CD14-positive monocyte (primary cell): ENCODE measurements at regions not wholly inside any gene's neighbourhood (a gene's known extent, or its start where the extent isn't known, plus 50 kb on each side); places are given as distances from the start of the nearest gene placed in this dataset.
A peak's percentile ranks its signal among the peaks of the same experiment; 100 is the strongest.

Experiments
- DNase-seq, 3 donors: peaks; one replicate each; pipeline ENCODE4 v3.0.0-alpha.2; 2011 to 2022
- H2AFZ ChIP-seq: 2 replicates; pipeline ENCODE4 v1.6.0; 2012; ENCODE audit warnings: mild to moderate bottlenecking, low read depth, low read length, inconsistent platforms; ENCODE audit not compliant: insufficient read depth, poor library complexity, severe bottlenecking
- H3K27ac ChIP-seq, 2 donors: 1 replicate in 1 of 2; 2 replicates in 1 of 2; pipeline ENCODE4 v1.5.1; 2012 to 2013; ENCODE audit warnings: low read length in 2 of 2, control low read depth in 1 of 2, inconsistent platforms in 1 of 2, low read depth in 1 of 2, mild to moderate bottlenecking in 1 of 2
- H3K27me3 ChIP-seq, 2 donors: one replicate each; pipeline versions ENCODE4 v1.6.0 to v1.6.1; 2011 to 2013; ENCODE audit warnings: low read length in 2 of 2; ENCODE audit not compliant: control insufficient read depth in 2 of 2, insufficient read depth in 2 of 2
- H3K36me3 ChIP-seq, 2 donors: replicated peaks in 1 of 2; 1 replicate in 1 of 2; 2 replicates in 1 of 2; pipeline versions ENCODE4 v1.5.1 to v1.6.1; 2012 to 2013; ENCODE audit warnings: low read length in 2 of 2, control low read depth in 1 of 2, inconsistent platforms in 1 of 2, mild to moderate bottlenecking in 1 of 2; ENCODE audit not compliant: insufficient read depth in 2 of 2, control insufficient read depth in 1 of 2
- H3K4me1 ChIP-seq, 2 donors: 1 replicate in 1 of 2; 2 replicates in 1 of 2; pipeline versions ENCODE4 v1.5.1 to v1.6.1; 2012 to 2013; ENCODE audit warnings: low read length in 2 of 2, control low read depth in 1 of 2, inconsistent platforms in 1 of 2, mild to moderate bottlenecking in 1 of 2, moderate library complexity in 1 of 2; ENCODE audit not compliant: insufficient read depth in 2 of 2, control insufficient read depth in 1 of 2
- H3K4me2 ChIP-seq: replicated peaks from 2 replicates; pipeline ENCODE3; 2012; ENCODE audit warnings: low read length, moderate library complexity, mild to moderate bottlenecking; ENCODE audit not compliant: poor library complexity, severe bottlenecking; ENCODE audit errors: extremely low read depth
- H3K4me3 ChIP-seq, 3 experiments: fragments of 200-600 bp in 1 of 3; sonication (generic) in 1 of 3; replicated peaks in 1 of 3; 1 replicate in 2 of 3; 2 replicates in 1 of 3; pipeline ENCODE4 v1.5.1; 2011 to 2013; ENCODE audit warnings: low read length in 3 of 3, mild to moderate bottlenecking in 3 of 3, control low read depth in 2 of 3, low read depth in 2 of 3, inconsistent platforms in 1 of 3, moderate library complexity in 1 of 3
- H3K79me2 ChIP-seq: 2 replicates; pipeline ENCODE4 v1.6.0; 2012; ENCODE audit warnings: mild to moderate bottlenecking, control low read depth, inconsistent platforms, low read length, moderate library complexity; ENCODE audit not compliant: insufficient read depth
- H3K9ac ChIP-seq: 2 replicates; pipeline ENCODE4 v1.6.0; 2017; ENCODE audit warnings: low read length, mild to moderate bottlenecking; ENCODE audit not compliant: insufficient read depth, poor library complexity, severe bottlenecking
- H3K9me3 ChIP-seq, 2 donors: replicated peaks in 1 of 2; 1 replicate in 1 of 2; 2 replicates in 1 of 2; pipeline versions ENCODE4 v1.5.1 to v1.6.1; 2012 to 2013; ENCODE audit warnings: low read length in 2 of 2, control low read depth in 1 of 2; ENCODE audit not compliant: control insufficient read depth in 1 of 2, insufficient read depth in 1 of 2
- H4K20me1 ChIP-seq: 2 replicates; pipeline ENCODE4 v1.6.0; 2012; ENCODE audit warnings: mild to moderate bottlenecking, low read length, control low read depth, moderate library complexity; ENCODE audit not compliant: insufficient read depth
- H3K27ac Mint-ChIP-seq, 7 donors: one replicate each; pipeline ENCODE4 v1.8.0; 2020; ENCODE audit warnings: mild to moderate bottlenecking in 7 of 7, mixed read lengths in 7 of 7, moderate library complexity in 6 of 7, inconsistent platforms in 2 of 7
- H3K27me3 Mint-ChIP-seq, 3 donors: one replicate each; pipeline ENCODE4 v1.8.0; 2021 to 2022; ENCODE audit warnings: low read depth in 3 of 3, mild to moderate bottlenecking in 3 of 3, mixed read lengths in 3 of 3, moderate library complexity in 3 of 3, inconsistent platforms in 1 of 3
- H3K36me3 Mint-ChIP-seq, 2 donors: one replicate each; pipeline ENCODE4 v1.8.0; 2020; ENCODE audit warnings: mixed read lengths in 2 of 2, inconsistent platforms in 1 of 2, mild to moderate bottlenecking in 1 of 2
- H3K4me1 Mint-ChIP-seq: one replicate; pipeline ENCODE4 v1.8.0; 2020; ENCODE audit warnings: mild to moderate bottlenecking, mixed read lengths
- H3K4me3 Mint-ChIP-seq, 2 donors: one replicate each; pipeline ENCODE4 v1.8.0; 2020; ENCODE audit warnings: mild to moderate bottlenecking in 2 of 2, mixed read lengths in 2 of 2, moderate library complexity in 1 of 2
- H3K9me3 Mint-ChIP-seq, 7 donors: one replicate each; pipeline ENCODE4 v1.8.0; 2020 to 2022; ENCODE audit warnings: mixed read lengths in 7 of 7, mild to moderate bottlenecking in 6 of 7, moderate library complexity in 6 of 7, inconsistent platforms in 2 of 7
- CTCF ChIP-seq: fragments of 200-600 bp; IDR thresholded peaks from one replicate; pipeline ENCODE4 v1.8.0; 2022; ENCODE audit warnings: antibody characterized with exemption, mild to moderate bottlenecking
- WGBS: methylation state at CpG from one replicate; pipeline ENCODE4 v1.1.5; 2013; ENCODE audit warnings: missing lambda C conversion rate; ENCODE audit not compliant: insufficient coverage; 5-methylcytosine and 5-hydroxymethylcytosine counted together
- intact Hi-C, 2 donors: fragments of 100-400 bp; cut with micrococcal nuclease; formaldehyde crosslinking; loops; one replicate each; pipeline versions ENCODE4 v1.15.0 to v1.15.1; 2023

DNA sequence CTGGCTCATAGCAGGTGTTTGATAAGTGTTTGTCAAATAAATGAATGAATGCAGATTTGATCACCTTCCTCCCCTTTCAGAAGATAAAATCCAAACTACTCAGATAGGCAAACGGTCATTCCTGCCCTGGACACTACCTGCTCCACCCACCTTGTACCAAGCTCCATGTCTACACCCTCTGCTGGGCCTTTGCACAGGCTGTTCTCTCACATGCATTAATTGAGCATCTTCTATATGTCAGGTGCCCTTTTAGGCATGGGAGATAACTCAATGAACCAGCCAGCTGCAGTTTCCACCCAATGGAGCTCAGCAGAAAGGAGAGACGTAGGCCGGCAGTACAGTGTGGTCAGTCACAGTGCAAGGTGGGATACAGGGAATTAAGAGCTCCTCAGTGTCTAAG, 102.3 kb upstream of the CPEB4 start:
- H3K4me2 ChIP-seq, result no peak overlapping the region
- H2AFZ ChIP-seq, result no peak overlapping the region
- DNase-seq, result no peak
- H3K9me3 ChIP-seq, result no peaks in the 10 kb centered on the region
- H3K4me1 Mint-ChIP-seq, result peaks cover 58% of the 10 kb centered on the region
- no peaks in the 10 kb centered on the region for H4K20me1 ChIP-seq
- TF ChIP-seq CTCF, result no peak
- H3K27ac Mint-ChIP-seq, result peak overlapping the region in 1 of 7 donors; percentile 5
- H3K27me3 Mint-ChIP-seq, result peaks cover 0 to 1% (median 1%) of the 10 kb centered on the region in 3 donors
- peaks cover 0 to 6% of the 10 kb centered on the region in 2 donors for H3K36me3 Mint-ChIP-seq
- H3K9ac ChIP-seq, result no peak overlapping the region
- peaks cover 0 to 3% (median 2%) of the 10 kb centered on the region in 7 donors for H3K9me3 Mint-ChIP-seq
- no peak overlapping the region for H3K27ac ChIP-seq
- H3K27me3 ChIP-seq, result no peaks in the 10 kb centered on the region
- H3K4me1 ChIP-seq, result peaks cover 61 to 66% of the 10 kb centered on the region in 2 donors
- H3K4me3 Mint-ChIP-seq, result no peak overlapping the region
- H3K4me3 ChIP-seq, result no peak overlapping the region
- intact Hi-C loops, result loop anchor here in 1 of 2 donors (10.0 kb wide), 1 partner anchor 171 kb away; the partner anchor contains the start of gene BOD1
- no CpG with 5 or more reads among the region's 3 CpGs for WGBS
- H3K36me3 ChIP-seq, result no peaks in the 10 kb centered on the region
- no peaks in the 10 kb centered on the region for H3K79me2 ChIP-seq

DNA sequence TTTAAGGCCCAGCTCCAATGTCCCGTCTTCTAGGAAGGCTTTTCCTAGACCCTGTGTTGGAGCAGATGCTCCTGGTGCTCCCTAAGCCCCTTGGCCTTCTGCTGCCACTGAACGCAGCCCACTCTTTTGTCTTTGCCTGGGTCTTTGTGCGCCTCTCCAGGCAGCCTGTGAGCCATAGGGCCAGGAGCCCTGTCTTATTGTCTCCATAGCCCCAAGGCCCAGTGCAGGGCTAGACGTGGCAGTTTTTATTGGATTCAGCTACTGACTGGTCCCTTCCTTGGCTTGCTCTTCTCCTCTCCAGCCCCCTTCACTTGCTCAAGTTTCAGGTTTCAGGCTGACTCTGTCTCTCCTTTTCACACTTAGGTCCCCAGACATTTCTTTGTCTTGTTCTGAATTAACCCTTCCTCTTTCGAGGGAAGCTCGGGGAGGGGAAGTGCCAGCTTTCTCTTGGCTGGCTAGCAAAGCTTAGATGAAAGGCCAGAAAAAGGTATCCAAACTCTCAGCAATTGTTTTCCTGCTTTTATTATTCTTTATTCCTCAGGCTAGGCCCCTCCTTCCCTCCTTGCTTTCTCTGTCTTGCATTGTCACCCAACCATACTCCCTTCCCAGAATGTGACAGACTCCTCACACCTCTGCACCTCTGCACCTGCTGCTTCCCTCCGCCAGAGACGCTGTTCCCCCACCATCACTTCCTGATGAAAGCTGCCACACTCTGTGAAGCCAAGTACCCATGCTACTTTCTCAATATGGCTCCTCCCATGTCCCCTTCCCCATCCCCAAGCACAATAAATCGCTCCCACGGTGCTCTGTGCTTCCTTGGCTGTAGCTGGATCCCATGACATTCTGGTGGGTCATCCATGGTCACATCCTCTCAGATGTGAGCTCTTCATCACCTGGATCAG, 101.6 kb upstream of the CPEB4 start:
- peak in 2 of 3 donors; percentile 45 to 57 for DNase-seq
- no peak overlapping the region for H3K4me3 Mint-ChIP-seq
- Histone ChIP-seq H3K27ac (peak overlapping the region in 1 of 2 donors; percentile 42), H3K79me2 (no peaks in the 10 kb centered on the region), H3K4me3 (no peak overlapping the region), H3K36me3 (no peaks in the 10 kb centered on the region), H3K27me3 (no peaks in the 10 kb centered on the region), H4K20me1 (no peaks in the 10 kb centered on the region), H3K9me3 (no peaks in the 10 kb centered on the region), H3K9ac (no peak overlapping the region), H2AFZ (no peak overlapping the region), H3K4me1 (peaks cover 55 to 59% of the 10 kb centered on the region in 2 donors), H3K4me2 (no peak overlapping the region)
- intact Hi-C loops, result loop anchor here in 1 of 2 donors (10.0 kb wide), 1 partner anchor 172 kb away; the partner anchor contains the start of gene BOD1
- peak; percentile 71 for TF ChIP-seq CTCF
- peaks cover 51% of the 10 kb centered on the region for H3K4me1 Mint-ChIP-seq
- peak overlapping the region; percentile 44 to 89 (median 85) for H3K27ac Mint-ChIP-seq
- peaks cover 0 to 3% (median 1%) of the 10 kb centered on the region in 3 donors for H3K27me3 Mint-ChIP-seq
- 58% methylated on average over 10 of the region's 10 CpGs for WGBS
- H3K36me3 Mint-ChIP-seq, result peaks cover 0 to 6% of the 10 kb centered on the region in 2 donors
- H3K9me3 Mint-ChIP-seq, result peaks cover 0 to 3% (median 2%) of the 10 kb centered on the region in 7 donors
